ENCODE measurements at regions not wholly inside any gene's neighbourhood (a gene's known extent, or its start where the extent isn't known, plus 50 kb on each side); places are given as distances from the start of the nearest gene placed in this dataset.

GRCh38 chr11:115643549-115644270, 139.5 kb upstream of the CADM1 start:
- TF ChIP-seq CTCF (IDR thresholded peaks at IDR 0.05): no peak
- TF ChIP-seq POLR2AphosphoS5 (IDR thresholded peaks at IDR 0.05): no peak
